Suprapubic skin (tissue), 4 donors: ENCODE measurements at regions not wholly inside any gene's neighbourhood (a gene's known extent, or its start where the extent isn't known, plus 50 kb on each side); places are given as distances from the start of the nearest gene placed in this dataset.
"Not testable (repeated sequence)": the region's sequence is repeated elsewhere in the genome, so short reads cannot be mapped to it uniquely, and the experiment has no call there.

Experiments
- DNase-seq, 2 donors: peaks; one replicate each; pipeline ENCODE4 v3.0.0-alpha.2; 2019; ENCODE audit warnings: low spot score in 2 of 2
- H3K27ac ChIP-seq: fragments of 200-600 bp; sonication (generic); one replicate; pipeline ENCODE4 v1.5.1; 2019
- H3K27me3 ChIP-seq: fragments of 200-600 bp; sonication (generic); one replicate; pipeline ENCODE4 v1.5.1; 2019
- H3K36me3 ChIP-seq: fragments of 200-600 bp; sonication (generic); one replicate; pipeline ENCODE4 v1.5.1; 2019
- H3K4me1 ChIP-seq: fragments of 200-600 bp; sonication (generic); one replicate; pipeline ENCODE4 v1.5.1; 2019
- H3K4me3 ChIP-seq: fragments of 200-600 bp; sonication (generic); one replicate; pipeline ENCODE4 v1.5.1; 2019; ENCODE audit warnings: mild to moderate bottlenecking
- H3K9me3 ChIP-seq: fragments of 200-600 bp; sonication (generic); one replicate; pipeline ENCODE4 v1.5.1; 2019
- CTCF ChIP-seq, 2 donors: fragments of 200-600 bp in 1 of 2; fragments of 450-650 bp in 1 of 2; sonication (generic) in 1 of 2; IDR thresholded peaks; one replicate each; pipeline ENCODE4 v1.5.1; 2016 to 2019; ENCODE audit warnings: antibody characterized with exemption in 2 of 2, mild to moderate bottlenecking in 1 of 2, moderate library complexity in 1 of 2
- EP300 ChIP-seq: sonication (generic); formaldehyde crosslinking; IDR thresholded peaks from one replicate; pipeline ENCODE4 v1.6.1; 2017; ENCODE audit warnings: antibody characterized with exemption
- POLR2A ChIP-seq, 2 donors: fragments of 450-650 bp; IDR thresholded peaks; one replicate each; pipeline ENCODE4 v1.6.1; 2017; ENCODE audit warnings: antibody characterized with exemption in 2 of 2, mild to moderate bottlenecking in 2 of 2, moderate library complexity in 2 of 2
- POLR2AphosphoS5 ChIP-seq, 3 donors: sonication (generic); formaldehyde crosslinking; IDR thresholded peaks; one replicate each; pipeline ENCODE4 v1.6.1; 2017; ENCODE audit warnings: antibody characterized with exemption in 3 of 3
- WGBS: methylation state at CpG from one replicate; pipeline ENCODE4 v1.1.5; 2018; 5-methylcytosine and 5-hydroxymethylcytosine counted together

DNA sequence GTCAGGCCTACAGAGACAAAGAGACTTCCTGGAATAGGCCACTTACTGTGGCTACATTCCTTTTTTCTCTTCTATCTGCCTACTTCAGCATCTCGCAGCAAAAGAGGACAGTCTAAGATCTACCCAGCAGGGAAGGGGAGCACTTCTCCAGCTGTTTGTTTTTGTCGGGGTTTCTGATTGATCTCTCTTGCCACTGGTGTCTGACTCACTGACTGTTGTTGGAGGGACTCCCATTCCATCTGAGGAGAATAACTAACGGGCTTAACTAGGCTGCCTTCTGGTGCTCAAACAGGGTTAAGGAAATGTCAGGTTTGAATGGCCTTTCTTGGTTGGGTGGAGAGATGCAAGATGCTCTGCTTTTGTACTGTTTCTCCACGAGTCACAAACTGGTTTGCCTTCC lies 100.2 kb upstream of the TMEM164 start:
- TF ChIP-seq EP300 (no peak), CTCF (IDR thresholded peaks at IDR 0.05) (no peak), POLR2A (IDR thresholded peaks at IDR 0.05) (no peak), POLR2AphosphoS5 (IDR thresholded peaks at IDR 0.05) (no peak)
- H3K27ac ChIP-seq: no peak overlapping the region
- H3K27me3 ChIP-seq: no peaks in the 10 kb centered on the region
- WGBS: 66% methylated on average over 4 of the region's 4 CpGs
- no peaks in the 10 kb centered on the region for H3K9me3 ChIP-seq
- H3K4me3 ChIP-seq: no peak overlapping the region
- DNase-seq: no peak
- no peaks in the 10 kb centered on the region for H3K4me1 ChIP-seq
- H3K36me3 ChIP-seq: no peaks in the 10 kb centered on the region

GRCh38 chrX:109911046-109911445 lies 91.9 kb upstream of the TMEM164 start:
- Histone ChIP-seq H3K27ac (no peak overlapping the region), H3K4me1 (no peaks in the 10 kb centered on the region), H3K9me3 (no peaks in the 10 kb centered on the region), H3K36me3 (no peaks in the 10 kb centered on the region), H3K4me3 (no peak overlapping the region), H3K27me3 (no peaks in the 10 kb centered on the region)
- 17% methylated on average over 1 of the region's 1 CpG for WGBS
- TF ChIP-seq CTCF (IDR thresholded peaks at IDR 0.05) (no peak), POLR2AphosphoS5 (IDR thresholded peaks at IDR 0.05) (no peak), POLR2A (IDR thresholded peaks at IDR 0.05) (no peak), EP300 (no peak)
- DNase-seq: no peak

DNA sequence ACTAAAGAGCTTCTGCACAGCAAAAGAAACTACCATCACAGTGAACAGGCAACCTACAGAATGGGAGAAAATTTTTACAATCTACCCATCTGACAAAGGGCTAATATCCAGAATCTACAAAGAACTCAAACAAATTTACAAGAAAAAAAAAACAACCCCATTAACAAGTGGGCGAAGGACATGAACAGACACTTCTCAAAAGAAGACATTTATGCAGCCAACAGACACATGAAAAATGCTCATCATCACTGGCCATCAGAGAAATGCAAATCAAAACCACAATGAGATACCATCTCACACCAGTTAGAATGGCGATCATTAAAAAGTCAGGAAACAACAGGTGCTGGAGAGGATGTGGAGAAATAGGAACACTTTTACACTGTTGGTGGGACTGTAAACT lies 89.9 kb upstream of the TMEM164 start:
- H3K4me3 ChIP-seq, H3K9me3 ChIP-seq, DNase-seq, H3K4me1 ChIP-seq, H3K27ac ChIP-seq, H3K36me3 ChIP-seq, H3K27me3 ChIP-seq: not testable (repeated sequence)
- 85% methylated on average over 2 of the region's 2 CpGs for WGBS

- H3K27me3 ChIP-seq: no peaks in the 10 kb centered on the region
- no peak overlapping the region for H3K4me3 ChIP-seq
- DNase-seq: no peak
- WGBS: 86% methylated on average over 8 of the region's 8 CpGs
- no peaks in the 10 kb centered on the region for H3K4me1 ChIP-seq
- TF ChIP-seq POLR2A (IDR thresholded peaks at IDR 0.05) (no peak), CTCF (IDR thresholded peaks at IDR 0.05) (no peak), POLR2AphosphoS5 (IDR thresholded peaks at IDR 0.05) (no peak), EP300 (no peak)
- no peaks in the 10 kb centered on the region for H3K9me3 ChIP-seq
- H3K36me3 ChIP-seq: no peaks in the 10 kb centered on the region
- H3K27ac ChIP-seq: no peak overlapping the region
Observed at GRCh38 chrX:109914114-109914849, 88.6 kb upstream of the TMEM164 start.

DNA sequence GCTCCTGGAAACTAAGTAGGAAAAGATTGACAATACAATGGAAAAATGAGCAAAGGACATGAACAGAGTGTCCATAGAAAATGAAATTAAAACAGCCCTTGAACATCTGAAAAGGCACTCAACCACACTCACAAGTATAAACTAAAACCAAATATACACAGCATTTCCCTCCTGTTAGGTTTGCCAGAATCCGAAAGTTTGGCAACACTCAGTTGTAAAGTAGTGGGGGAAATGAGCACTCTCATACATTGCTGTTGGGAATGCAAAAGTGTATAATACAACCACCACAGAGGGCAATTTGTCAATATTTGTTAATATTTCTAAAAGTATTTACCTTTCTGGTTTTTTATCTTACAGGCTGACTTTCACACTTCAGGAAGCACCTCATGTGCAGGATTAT lies 84.2 kb upstream of the TMEM164 start:
- TF ChIP-seq CTCF (IDR thresholded peaks at IDR 0.05): no peak
- no peak for TF ChIP-seq EP300
- no peak for TF ChIP-seq POLR2AphosphoS5 (IDR thresholded peaks at IDR 0.05)
- no peak for TF ChIP-seq POLR2A (IDR thresholded peaks at IDR 0.05)
- Histone ChIP-seq H3K4me3 (no peak overlapping the region), H3K27ac (no peak overlapping the region), H3K9me3 (no peaks in the 10 kb centered on the region), H3K4me1 (no peaks in the 10 kb centered on the region), H3K36me3 (no peaks in the 10 kb centered on the region), H3K27me3 (no peaks in the 10 kb centered on the region)
- 67% methylated on average over 1 of the region's 1 CpG for WGBS
- DNase-seq: no peak

DNA sequence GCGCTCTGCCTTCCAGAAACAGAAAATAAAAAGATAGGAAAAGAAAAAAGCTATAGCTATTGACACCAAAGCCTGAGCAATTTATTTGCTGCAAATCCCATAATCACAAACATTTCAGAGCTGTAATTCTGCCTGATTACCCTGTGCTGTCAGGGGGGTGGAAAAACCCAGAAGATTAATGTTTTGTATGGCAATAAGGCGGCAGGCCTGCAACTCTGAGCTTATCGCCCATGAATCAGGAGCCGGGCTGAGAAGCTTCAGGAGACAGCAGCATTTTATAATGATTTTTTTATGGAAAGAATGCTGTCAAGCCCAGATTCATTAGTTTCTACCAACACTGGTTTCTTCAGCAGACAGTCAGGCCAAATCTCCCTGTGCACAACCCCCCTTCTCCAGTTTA lies 82.6 kb upstream of the TMEM164 start:
- no peak for DNase-seq
- no peak for TF ChIP-seq POLR2AphosphoS5 (IDR thresholded peaks at IDR 0.05)
- Histone ChIP-seq H3K4me1 (no peaks in the 10 kb centered on the region), H3K4me3 (no peak overlapping the region), H3K27ac (no peak overlapping the region), H3K36me3 (no peaks in the 10 kb centered on the region), H3K9me3 (no peaks in the 10 kb centered on the region), H3K27me3 (no peaks in the 10 kb centered on the region)
- WGBS: 76% methylated on average over 4 of the region's 4 CpGs
